ENCODE measurements at regions not wholly inside any gene's neighbourhood (a gene's known extent, or its start where the extent isn't known, plus 50 kb on each side); places are given as distances from the start of the nearest gene placed in this dataset.

GRCh38 chr5:94009161-94009560 lies 267.8 kb upstream of the POU5F2 start:
- POLR2A ChIA-PET, result no interaction called here
- Histone ChIP-seq H3K36me3 (ENCODE audit: control insufficient read depth in 2 of 2, extremely low read depth in 1 of 2, insufficient read depth in 2 of 2, low read length in 2 of 2) (no peaks in the 10 kb centered on the region), H3K79me2 (ENCODE audit: control insufficient read depth, insufficient read depth, low read length) (no peaks in the 10 kb centered on the region), H3K9ac (replicated peaks; ENCODE audit: extremely low read depth, insufficient read depth, low read length) (no peak overlapping the region), H3K4me1 (ENCODE audit: control insufficient read depth, extremely low read depth, insufficient read depth, low read length) (no peaks in the 10 kb centered on the region), H3K4me2 (ENCODE audit: insufficient read depth, low read length) (no peak overlapping the region), H3K27me3 (ENCODE audit: control insufficient read depth in 2 of 2, insufficient read depth in 2 of 2, low read length in 2 of 2) (no peaks in the 10 kb centered on the region), H2AFZ (ENCODE audit: low read depth, low read length) (no peak overlapping the region), H3K9me1 (replicated peaks; ENCODE audit: control insufficient read depth, extremely low read depth, insufficient read depth, low read length) (no peaks in the 10 kb centered on the region), H3K27ac (ENCODE audit: insufficient read depth, low read depth, low read length) (no peak overlapping the region), H3K4me3 (replicated peaks in 1 of 3; ENCODE audit: insufficient read depth in 1 of 3, low read depth in 1 of 3, low read length in 3 of 3) (no peak overlapping the region), H3K9me3 (replicated peaks; ENCODE audit: control insufficient read depth, insufficient read depth, low read length) (no peaks in the 10 kb centered on the region), H4K20me1 (replicated peaks; ENCODE audit: control insufficient read depth, extremely low read depth, insufficient read depth, low read length) (no peaks in the 10 kb centered on the region)
- DNase-seq (ENCODE audit: low read depth, low spot score) (no peak), FAIRE-seq (no peak)
- BruUV-seq (replicated peaks), result no TSS peak
- TF ChIP-seq POLR2AphosphoS5 (IDR thresholded peaks at IDR 0.05; ENCODE audit: insufficient read depth, low read depth, low read length) (no peak), EZH2 (IDR thresholded peaks at IDR 0.05; ENCODE audit: borderline replicate concordance, low read depth, low read length, severe bottlenecking) (no peak), FOS (IDR thresholded peaks at IDR 0.05; ENCODE audit: borderline replicate concordance, insufficient read depth, low read length) (no peak), CTCF (IDR thresholded peaks at IDR 0.05; ENCODE audit: extremely low read depth in 1 of 2, insufficient read depth in 1 of 2, low read depth in 1 of 2, low read length in 2 of 2) (no peak), POLR2A (IDR thresholded peaks at IDR 0.05; ENCODE audit: low read depth, low read length) (no peak), JUN (IDR thresholded peaks at IDR 0.05; ENCODE audit: borderline replicate concordance, insufficient read depth, insufficient read length, low read depth) (no peak), MYC (IDR thresholded peaks at IDR 0.05; ENCODE audit: low read depth, low read length) (no peak), GATA2 (IDR thresholded peaks at IDR 0.05; ENCODE audit: insufficient read depth, insufficient read length, low read depth, low read length) (no peak), MAX (IDR thresholded peaks at IDR 0.05; ENCODE audit: insufficient read depth, insufficient read length) (no peak)
- intact Hi-C loops (cut with micrococcal nuclease) (no loop called here), dilution Hi-C loops (cut with MboI; ENCODE audit: extremely low pct_ligation_motif_present, low sequenced_read_pairs) (no loop called here)
- CTCF ChIA-PET, result no interaction called here

Data from endothelial cell of umbilical vein (primary cell).